Glutamatergic neuron (in vitro differentiated cells): ENCODE measurements at regions not wholly inside any gene's neighbourhood (a gene's known extent, or its start where the extent isn't known, plus 50 kb on each side); places are given as distances from the start of the nearest gene placed in this dataset.

Experiments
- DNase-seq: peaks from one replicate; pipeline ENCODE4 v3.0.0; 2022
- H3K27ac Mint-ChIP-seq: one replicate; pipeline ENCODE4 v1.8.0; 2020; ENCODE audit warnings: mild to moderate bottlenecking, mixed read lengths, inconsistent platforms; ENCODE audit not compliant: unreplicated experiment
- H3K27me3 Mint-ChIP-seq: one replicate; pipeline ENCODE4 v1.8.0; 2020; ENCODE audit warnings: mild to moderate bottlenecking, moderate library complexity, mixed read lengths, inconsistent platforms; ENCODE audit not compliant: unreplicated experiment
- H3K36me3 Mint-ChIP-seq: one replicate; pipeline ENCODE4 v1.8.0; 2020; ENCODE audit warnings: mild to moderate bottlenecking, mixed read lengths, inconsistent platforms; ENCODE audit not compliant: unreplicated experiment
- H3K4me1 Mint-ChIP-seq: one replicate; pipeline ENCODE4 v1.8.0; 2020; ENCODE audit warnings: mild to moderate bottlenecking, low read depth, mixed read lengths, inconsistent platforms; ENCODE audit not compliant: unreplicated experiment
- H3K4me3 Mint-ChIP-seq: one replicate; pipeline ENCODE4 v1.8.0; 2020; ENCODE audit warnings: mild to moderate bottlenecking, mixed read lengths, inconsistent platforms; ENCODE audit not compliant: unreplicated experiment
- H3K9me3 Mint-ChIP-seq: one replicate; pipeline ENCODE4 v1.8.0; 2020; ENCODE audit warnings: mild to moderate bottlenecking, moderate library complexity, mixed read lengths, inconsistent platforms; ENCODE audit not compliant: unreplicated experiment
- CTCF ChIP-seq: fragments of 200-600 bp; sonication (generic); IDR thresholded peaks from one replicate; pipeline ENCODE4 v1.5.0; 2021; ENCODE audit not compliant: partially characterized antibody, unreplicated experiment

- Mint-ChIP-seq H3K9me3 (no peaks in the 10 kb centered on the region), H3K27me3 (no peaks in the 10 kb centered on the region), H3K36me3 (no peaks in the 10 kb centered on the region), H3K4me1 (no peaks in the 10 kb centered on the region), H3K27ac (no peak overlapping the region), H3K4me3 (no peak overlapping the region)
- DNase-seq, result no peak
- TF ChIP-seq CTCF, result no peak
These were observed 101.5 kb upstream of the USP15 start for GRCh38 chr12:62158461-62159360.

GRCh38 chr12:62162214-62162613 is 98.0 kb upstream of the USP15 start:
- Mint-ChIP-seq H3K27me3 (no peaks in the 10 kb centered on the region), H3K4me3 (no peak overlapping the region), H3K27ac (no peak overlapping the region), H3K9me3 (no peaks in the 10 kb centered on the region), H3K4me1 (no peaks in the 10 kb centered on the region), H3K36me3 (no peaks in the 10 kb centered on the region)
- DNase-seq, result no peak
- no peak for TF ChIP-seq CTCF

- no peaks in the 10 kb centered on the region for H3K4me1 Mint-ChIP-seq
- no peak overlapping the region for H3K27ac Mint-ChIP-seq
- DNase-seq, result no peak
- H3K27me3 Mint-ChIP-seq, result no peaks in the 10 kb centered on the region
- no peak for TF ChIP-seq CTCF
- H3K4me3 Mint-ChIP-seq, result no peak overlapping the region
- no peaks in the 10 kb centered on the region for H3K9me3 Mint-ChIP-seq
- no peaks in the 10 kb centered on the region for H3K36me3 Mint-ChIP-seq
These were observed 96.8 kb upstream of the USP15 start for GRCh38 chr12:62163368-62163767.

GRCh38 chr12:62164036-62164435 is 96.2 kb upstream of the USP15 start:
- H3K27ac Mint-ChIP-seq, result no peak overlapping the region
- H3K4me1 Mint-ChIP-seq, result no peaks in the 10 kb centered on the region
- H3K36me3 Mint-ChIP-seq, result no peaks in the 10 kb centered on the region
- no peak for TF ChIP-seq CTCF
- no peaks in the 10 kb centered on the region for H3K27me3 Mint-ChIP-seq
- no peaks in the 10 kb centered on the region for H3K9me3 Mint-ChIP-seq
- no peak overlapping the region for H3K4me3 Mint-ChIP-seq
- no peak for DNase-seq

GRCh38 chr12:62166525-62166924 is 93.7 kb upstream of the USP15 start:
- no peak overlapping the region for H3K27ac Mint-ChIP-seq

More at GRCh38 chr12:62166525-62166924, 93.7 kb upstream of the USP15 start:
- Mint-ChIP-seq H3K9me3 (no peaks in the 10 kb centered on the region), H3K27me3 (no peaks in the 10 kb centered on the region), H3K4me1 (no peaks in the 10 kb centered on the region), H3K36me3 (no peaks in the 10 kb centered on the region), H3K4me3 (no peak overlapping the region)
- no peak for TF ChIP-seq CTCF
- no peak for DNase-seq
